HepG2 (cell line): ENCODE measurements at regions not wholly inside any gene's neighbourhood (a gene's known extent, or its start where the extent isn't known, plus 50 kb on each side); places are given as distances from the start of the nearest gene placed in this dataset.

ENCODE experiments used
- ATAC-seq: fragments of 200-7000 bp; cut with Tn5 transposase; 3 replicates; pipeline ENCODE4 v1.9.1; 2020; ENCODE audit warnings: mild to moderate bottlenecking, moderate library complexity
- BruUV-seq: library from RNA; stranded (reverse); fragments of 400-500 nt; replicated peaks from 2 replicates; lab custom pipeline; 2021; lab: Mats Ljungman, UMichigan
- CTCF ChIA-PET: fragments of 300-600 bp; formaldehyde crosslinking; extraction: SDS; loops from one replicate; lab custom pipeline; 2021; ENCODE audit warnings: low total read pairs, inconsistent platforms, low intra/inter-chr PET ratio; lab: Yijun Ruan, JAX
- POLR2A ChIA-PET: fragments of 350-600 bp; sonication (Branson Sonifier 250); formaldehyde crosslinking; loops from one replicate; lab custom pipeline; 2020; ENCODE audit warnings: antibody characterized with exemption, inconsistent platforms; lab: Yijun Ruan, JAX
- DNase-seq: peaks from one replicate; pipeline ENCODE4 v3.0.0-alpha.2; 2015; ENCODE audit warnings: low spot score
- FAIRE-seq: peaks from 3 replicates; lab custom pipeline; 2011; peaks lifted over from hg19 to GRCh38; lab: Jason Lieb, UNC
- H2AFZ ChIP-seq: one replicate; pipeline ENCODE4 v1.6.1; 2011; ENCODE audit warnings: low read length, inconsistent platforms
- H3K27ac ChIP-seq: fragments of 300-600 bp; 3 replicates; pipeline ENCODE4 v1.8.0; 2011; ENCODE audit warnings: mixed run types, mild to moderate bottlenecking, mixed read lengths, low read length, inconsistent platforms; ENCODE audit not compliant: insufficient read depth; ENCODE audit errors: extremely low read length
- H3K27me3 ChIP-seq, 2 experiments: fragments of 200-600 bp in 1 of 2; 2 replicates in 1 of 2; 3 replicates in 1 of 2; pipeline versions ENCODE4 v1.6.0 to v1.8.0; 2011; ENCODE audit warnings: low read length in 2 of 2, mild to moderate bottlenecking in 2 of 2, moderate library complexity in 2 of 2, inconsistent platforms in 1 of 2; ENCODE audit not compliant: insufficient read depth in 2 of 2, control insufficient read depth in 1 of 2
- H3K36me3 ChIP-seq, 2 experiments: fragments of 200-600 bp in 1 of 2; replicated peaks in 1 of 2; 2 replicates in 1 of 2; 3 replicates in 1 of 2; pipeline versions ENCODE4 v1.5.1 to v1.8.0; 2011; ENCODE audit warnings: low read length in 2 of 2, inconsistent platforms in 1 of 2; ENCODE audit not compliant: insufficient read depth in 2 of 2, control insufficient read depth in 1 of 2
- H3K4me1 ChIP-seq: 2 replicates; pipeline ENCODE4 v1.5.1; 2012; ENCODE audit warnings: low read length, inconsistent platforms; ENCODE audit not compliant: insufficient read depth
- H3K4me2 ChIP-seq: 2 replicates; pipeline ENCODE4 v1.6.0; 2011; ENCODE audit warnings: low read depth, low read length, inconsistent platforms
- H3K4me3 ChIP-seq, 3 experiments: fragments of 200-600 bp in 1 of 3; sonication (generic), shearing (Covaris generic) in 1 of 3; replicated peaks in 1 of 3; 2 replicates each; pipeline ENCODE4 v1.5.1; 2011 to 2016; ENCODE audit warnings: low read length in 3 of 3, inconsistent platforms in 2 of 3, low read depth in 2 of 3, mild to moderate bottlenecking in 2 of 3, control low read depth in 1 of 3, mixed read lengths in 1 of 3; ENCODE audit not compliant: insufficient read depth in 1 of 3
- H3K79me2 ChIP-seq: one replicate; pipeline ENCODE4 v1.6.1; 2011; ENCODE audit warnings: low read length, inconsistent platforms; ENCODE audit not compliant: insufficient read depth
- H3K9ac ChIP-seq: 2 replicates; pipeline ENCODE4 v1.6.0; 2011; ENCODE audit warnings: mild to moderate bottlenecking, low read depth, low read length, inconsistent platforms; ENCODE audit not compliant: insufficient read depth
- H3K9me3 ChIP-seq: 2 replicates; pipeline ENCODE4 v1.5.1; 2012; ENCODE audit warnings: mild to moderate bottlenecking, low read length
- H4K20me1 ChIP-seq: 2 replicates; pipeline ENCODE4 v1.6.0; 2011; ENCODE audit warnings: inconsistent platforms, mild to moderate bottlenecking, low read length, moderate library complexity; ENCODE audit not compliant: insufficient read depth
- BORCS8-MEF2B ChIP-seq: sonication (generic); formaldehyde crosslinking; IDR thresholded peaks from 2 replicates; pipeline ENCODE4 v1.8.0; 2022; ENCODE audit warnings: mild to moderate bottlenecking, missing genetic modification reagents
- DNMT3B ChIP-seq: conservative IDR thresholded peaks from 2 replicates; pipeline ENCODE4 v1.6.1; 2016; ENCODE audit warnings: missing biosample characterization, control low read depth
- HMGXB4 ChIP-seq, 2 experiments: sonication (generic) in 1 of 2; formaldehyde crosslinking in 1 of 2; IDR thresholded peaks; 2 replicates each; pipeline versions ENCODE4 v1.4.0 to v1.6.1; 2018 to 2020; ENCODE audit warnings: missing genetic modification reagents in 2 of 2, borderline replicate concordance in 1 of 2, low read depth in 1 of 2, mild to moderate bottlenecking in 1 of 2, missing biosample characterization in 1 of 2
- KDM2A ChIP-seq: sonication (generic); formaldehyde crosslinking; IDR thresholded peaks from 2 replicates; pipeline ENCODE4 v1.4.0; 2020; ENCODE audit warnings: low read depth, missing genetic modification reagents, borderline replicate concordance
- SATB2 ChIP-seq: sonication (generic); formaldehyde crosslinking; IDR thresholded peaks from 2 replicates; pipeline ENCODE4 v1.5.0; 2020; ENCODE audit warnings: missing genetic modification reagents
- SCMH1 ChIP-seq: sonication (generic); formaldehyde crosslinking; IDR thresholded peaks from 2 replicates; pipeline ENCODE4 v1.9.0; 2021; ENCODE audit warnings: missing genetic modification reagents, mild to moderate bottlenecking, borderline replicate concordance
- TCF7L2 ChIP-seq: IDR thresholded peaks from 2 replicates; pipeline ENCODE4 v1.6.1; 2011; ENCODE audit warnings: mild to moderate bottlenecking, low read depth, low read length, moderate library complexity
- ZFYVE20 ChIP-seq: sonication (generic); formaldehyde crosslinking; IDR thresholded peaks from 2 replicates; pipeline ENCODE4 v1.8.0; 2023; ENCODE audit warnings: low read depth, mild to moderate bottlenecking, moderate library complexity, missing genetic modification reagents, borderline replicate concordance
- ZNF496 ChIP-seq: sonication (generic); formaldehyde crosslinking; IDR thresholded peaks from 2 replicates; pipeline ENCODE4 v1.8.1; 2023; ENCODE audit warnings: mild to moderate bottlenecking, moderate library complexity, missing genetic modification reagents; ENCODE audit not compliant: insufficient replicate concordance
- ZNF674 ChIP-seq: sonication (generic); formaldehyde crosslinking; IDR thresholded peaks from 2 replicates; pipeline ENCODE4 v1.5.0; 2020; ENCODE audit warnings: low read depth, mild to moderate bottlenecking, missing genetic modification reagents
- ZNF878 ChIP-seq: sonication (generic); formaldehyde crosslinking; IDR thresholded peaks from 2 replicates; pipeline ENCODE4 v1.8.1; 2023; ENCODE audit warnings: mild to moderate bottlenecking, missing genetic modification reagents, moderate library complexity
- ZSCAN29 ChIP-seq: sonication (generic); formaldehyde crosslinking; conservative IDR thresholded peaks from 2 replicates; pipeline ENCODE4 v1.4.0; 2020; ENCODE audit warnings: mild to moderate bottlenecking, missing genetic modification reagents
- ZZZ3 ChIP-seq: sonication (generic); formaldehyde crosslinking; IDR thresholded peaks from 2 replicates; pipeline ENCODE4 v1.4.0; 2020; ENCODE audit warnings: missing genetic modification reagents, mild to moderate bottlenecking, borderline replicate concordance
- WGBS: methylation state at CpG from one replicate; pipeline ENCODE4 v1.1.6; 2017; ENCODE audit warnings: low lambda C conversion rate; 5-methylcytosine and 5-hydroxymethylcytosine counted together
- in situ Hi-C: cut with HindIII; loops from 2 replicates; pipeline ENCODE4 v1.10.0; 2017; ENCODE audit warnings: low pct_unique_long_range_greater_than_20kb; ENCODE audit not compliant: extremely low pct_ligation_motif_present
- intact Hi-C: fragments of 100-400 bp; cut with micrococcal nuclease; formaldehyde crosslinking; loops from one replicate; pipeline ENCODE4 v1.10.0; 2022; ENCODE audit not compliant: unreplicated experiment

GRCh38 chr1:207218512-207219362, 102.7 kb upstream of the CD55 start (continued):
- TF ChIP-seq KDM2A (CRISPR knock-in tag): no peak

DNA sequence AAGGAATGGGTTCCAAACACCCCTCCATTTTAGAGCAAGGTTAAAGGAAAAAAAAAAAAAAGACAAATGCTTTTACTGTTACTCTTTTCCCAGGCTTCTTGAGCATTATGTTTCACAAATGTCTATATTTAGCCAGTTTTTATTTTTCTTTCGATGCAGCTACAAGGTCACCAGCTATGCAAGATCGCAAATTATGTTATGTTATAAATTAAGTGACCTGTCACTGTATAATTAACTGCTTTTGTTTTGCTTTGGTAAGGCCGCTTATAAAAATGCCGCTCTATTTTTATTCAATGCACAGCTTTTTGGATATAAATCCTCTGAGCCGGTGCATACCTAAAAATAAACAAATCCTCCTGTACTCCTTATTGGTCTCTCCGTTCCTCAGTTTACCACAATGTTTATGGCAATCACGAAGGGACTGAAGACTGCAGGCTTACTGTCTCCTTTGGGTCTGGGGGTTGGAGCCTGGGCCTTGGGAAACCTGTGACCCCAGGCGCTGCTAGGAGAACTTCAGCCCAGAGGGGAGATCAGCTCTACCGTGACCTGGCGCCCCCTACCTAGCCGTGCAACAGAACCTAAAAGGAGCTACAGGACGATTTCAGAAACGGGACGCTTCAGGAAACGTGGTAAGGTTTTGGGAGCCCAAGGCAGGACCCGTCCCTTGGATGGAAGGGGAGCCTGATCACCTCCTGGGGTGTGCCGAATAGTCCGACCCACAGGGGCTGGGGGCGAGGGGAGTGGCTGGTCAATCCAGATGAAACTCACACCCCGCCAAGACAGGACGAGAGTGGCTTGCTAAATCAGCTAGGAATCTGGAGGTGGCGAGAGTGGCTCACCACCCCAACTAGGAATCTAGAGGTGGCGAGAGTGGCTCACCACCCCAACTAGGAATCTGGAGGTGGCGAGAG, 101.2 kb upstream of the CD55 start:
- CTCF ChIA-PET: no interaction called here
- no peak overlapping the region for H3K9ac ChIP-seq
- DNase-seq: no peak
- ATAC-seq: no peak
- H3K4me3 ChIP-seq: no peak overlapping the region
- no peak overlapping the region for H3K4me2 ChIP-seq
- H3K36me3 ChIP-seq: no peaks in the 10 kb centered on the region
- intact Hi-C loops (no loop called here), in situ Hi-C loops (no loop called here)
- 75% methylated on average over 24 of the region's 24 CpGs for WGBS
- H3K27me3 ChIP-seq: peaks cover 0 to 4% of the 10 kb centered on the region in 2 experiments; a peak in 2 of 5 replicates
- no peaks in the 10 kb centered on the region for H3K9me3 ChIP-seq
- TF ChIP-seq BORCS8-MEF2B: no peak
- no peaks in the 10 kb centered on the region for H4K20me1 ChIP-seq
- no peak overlapping the region for H2AFZ ChIP-seq
- POLR2A ChIA-PET: no interaction called here
- H3K79me2 ChIP-seq: no peaks in the 10 kb centered on the region
- H3K4me1 ChIP-seq: no peaks in the 10 kb centered on the region
- H3K27ac ChIP-seq: no peak overlapping the region
- no TSS peak for BruUV-seq
- no peak for FAIRE-seq

- Histone ChIP-seq H3K36me3 (no peaks in the 10 kb centered on the region), H3K9ac (no peak overlapping the region), H3K9me3 (no peaks in the 10 kb centered on the region), H3K4me3 (no peak overlapping the region), H2AFZ (no peak overlapping the region), H3K4me1 (no peaks in the 10 kb centered on the region), H3K27me3 (peaks cover 0 to 4% of the 10 kb centered on the region in 2 experiments; a peak in 2 of 5 replicates), H3K79me2 (no peaks in the 10 kb centered on the region), H4K20me1 (no peaks in the 10 kb centered on the region), H3K27ac (no peak overlapping the region), H3K4me2 (no peak overlapping the region)
- no peak for DNase-seq
- ChIA-PET CTCF (no interaction called here), POLR2A (no interaction called here)
- in situ Hi-C loops (no loop called here), intact Hi-C loops (no loop called here)
- no TSS peak for BruUV-seq
- no peak for ATAC-seq
- FAIRE-seq: no peak
- TF ChIP-seq TCF7L2 (no peak), HMGXB4 (CRISPR knock-in tag; IDR thresholded peaks at IDR 0.05; ENCODE audit: borderline replicate concordance in 1 of 2, low read depth in 1 of 2) (no peak), SCMH1 (CRISPR knock-in tag) (no peak), ZSCAN29 (CRISPR knock-in tag) (no peak), SATB2 (no peak), ZNF878 (CRISPR knock-in tag) (no peak), ZNF674 (CRISPR knock-in tag) (no peak), ZFYVE20 (no peak), ZNF496 (no peak), DNMT3B (no peak), ZZZ3 (no peak)
Observed at GRCh38 chr1:207221934-207222351, 99.5 kb upstream of the CD55 start.
